Ascending aorta (tissue), 2 donors: ENCODE measurements at regions not wholly inside any gene's neighbourhood (a gene's known extent, or its start where the extent isn't known, plus 50 kb on each side); places are given as distances from the start of the nearest gene placed in this dataset.

ENCODE experiments used
- DNase-seq, 2 donors: peaks; one replicate each; pipeline ENCODE4 v3.0.0-alpha.2; 2019; ENCODE audit warnings: low spot score in 2 of 2
- H3K27ac ChIP-seq, 2 donors: fragments of 200-600 bp; sonication (generic); one replicate each; pipeline ENCODE4 v1.5.1; 2016 to 2017; ENCODE audit warnings: mild to moderate bottlenecking in 1 of 2
- H3K27me3 ChIP-seq: fragments of 200-600 bp; sonication (generic); one replicate; pipeline ENCODE4 v1.5.1; 2017
- H3K36me3 ChIP-seq, 2 donors: fragments of 200-600 bp; sonication (generic); one replicate each; pipeline ENCODE4 v1.5.1; 2016
- H3K4me1 ChIP-seq, 2 donors: fragments of 200-600 bp; sonication (generic); one replicate each; pipeline ENCODE4 v1.5.1; 2016 to 2017; ENCODE audit warnings: mild to moderate bottlenecking in 1 of 2
- H3K4me3 ChIP-seq, 2 donors: fragments of 200-600 bp; sonication (generic); one replicate each; pipeline ENCODE4 v1.5.1; 2016 to 2017; ENCODE audit warnings: mild to moderate bottlenecking in 1 of 2
- H3K9me3 ChIP-seq, 2 donors: fragments of 200-600 bp; sonication (generic); one replicate each; pipeline ENCODE4 v1.5.1; 2016
- intact Hi-C: fragments of 100-400 bp; cut with DNase I; formaldehyde crosslinking; loops from one replicate; pipeline ENCODE4 v1.15.1; 2023
- TF ChIP-seq, protein P1 (sequence below), 3 experiments: fragments of 200-600 bp in 2 of 3; fragments of 450-650 bp in 1 of 3; sonication (generic) in 2 of 3; IDR thresholded peaks; one replicate each; pipeline ENCODE4 v1.5.1; 2016 to 2019; ENCODE audit warnings: antibody characterized with exemption in 3 of 3, mild to moderate bottlenecking in 1 of 3, moderate library complexity in 1 of 3

GRCh38 chr5:6961837-6962635 lies 248.8 kb downstream of the TENT4A start:
- TF ChIP-seq, protein P1, sequence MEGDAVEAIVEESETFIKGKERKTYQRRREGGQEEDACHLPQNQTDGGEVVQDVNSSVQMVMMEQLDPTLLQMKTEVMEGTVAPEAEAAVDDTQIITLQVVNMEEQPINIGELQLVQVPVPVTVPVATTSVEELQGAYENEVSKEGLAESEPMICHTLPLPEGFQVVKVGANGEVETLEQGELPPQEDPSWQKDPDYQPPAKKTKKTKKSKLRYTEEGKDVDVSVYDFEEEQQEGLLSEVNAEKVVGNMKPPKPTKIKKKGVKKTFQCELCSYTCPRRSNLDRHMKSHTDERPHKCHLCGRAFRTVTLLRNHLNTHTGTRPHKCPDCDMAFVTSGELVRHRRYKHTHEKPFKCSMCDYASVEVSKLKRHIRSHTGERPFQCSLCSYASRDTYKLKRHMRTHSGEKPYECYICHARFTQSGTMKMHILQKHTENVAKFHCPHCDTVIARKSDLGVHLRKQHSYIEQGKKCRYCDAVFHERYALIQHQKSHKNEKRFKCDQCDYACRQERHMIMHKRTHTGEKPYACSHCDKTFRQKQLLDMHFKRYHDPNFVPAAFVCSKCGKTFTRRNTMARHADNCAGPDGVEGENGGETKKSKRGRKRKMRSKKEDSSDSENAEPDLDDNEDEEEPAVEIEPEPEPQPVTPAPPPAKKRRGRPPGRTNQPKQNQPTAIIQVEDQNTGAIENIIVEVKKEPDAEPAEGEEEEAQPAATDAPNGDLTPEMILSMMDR (IDR thresholded peaks at IDR 0.05): no peak
- no peaks in the 10 kb centered on the region for H3K36me3 ChIP-seq
- intact Hi-C loops: no loop called here

DNA sequence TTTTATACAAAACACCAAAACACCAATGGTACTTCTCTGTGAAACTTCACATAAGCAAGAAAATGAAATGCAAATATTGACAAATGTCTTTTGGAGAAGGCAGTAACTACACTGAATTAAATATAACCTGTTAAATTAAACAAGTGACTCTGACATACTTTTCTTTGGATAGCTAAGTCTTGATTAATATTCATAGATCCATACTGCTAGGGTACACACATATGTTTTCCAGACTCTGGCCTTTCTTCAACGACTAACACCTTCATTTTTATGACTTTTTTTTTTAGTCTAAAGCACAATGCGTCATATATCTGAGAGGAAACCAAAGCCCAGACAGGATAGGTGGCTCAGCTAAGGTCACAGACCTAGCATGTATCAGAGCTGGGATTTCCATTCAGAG lies 263.7 kb downstream of the TENT4A start:
- H3K9me3 ChIP-seq: no peaks in the 10 kb centered on the region
- intact Hi-C loops: no loop called here
- DNase-seq: no peak

More at GRCh38 chr5:6961837-6962635, 248.8 kb downstream of the TENT4A start:
- H3K4me3 ChIP-seq: no peak overlapping the region
- no peaks in the 10 kb centered on the region for H3K4me1 ChIP-seq
- no peak overlapping the region for H3K27ac ChIP-seq
- DNase-seq: no peak
- no peaks in the 10 kb centered on the region for H3K27me3 ChIP-seq
- no peaks in the 10 kb centered on the region for H3K9me3 ChIP-seq

GRCh38 chr5:6979061-6979460 lies 265.8 kb downstream of the TENT4A start:
- no peak overlapping the region for H3K4me3 ChIP-seq
- no peak overlapping the region for H3K27ac ChIP-seq
- H3K36me3 ChIP-seq: no peaks in the 10 kb centered on the region
- DNase-seq: no peak
- TF ChIP-seq, protein P1 (IDR thresholded peaks at IDR 0.05): no peak
- no peaks in the 10 kb centered on the region for H3K4me1 ChIP-seq
- intact Hi-C loops: no loop called here
- H3K9me3 ChIP-seq: no peaks in the 10 kb centered on the region
- H3K27me3 ChIP-seq: no peaks in the 10 kb centered on the region

More for the DNA sequence above, 263.7 kb downstream of the TENT4A start:
- Histone ChIP-seq H3K4me1 (no peaks in the 10 kb centered on the region), H3K27me3 (no peaks in the 10 kb centered on the region), H3K27ac (no peak overlapping the region), H3K36me3 (no peaks in the 10 kb centered on the region), H3K4me3 (no peak overlapping the region)
- TF ChIP-seq, protein P1 (IDR thresholded peaks at IDR 0.05): no peak

DNA sequence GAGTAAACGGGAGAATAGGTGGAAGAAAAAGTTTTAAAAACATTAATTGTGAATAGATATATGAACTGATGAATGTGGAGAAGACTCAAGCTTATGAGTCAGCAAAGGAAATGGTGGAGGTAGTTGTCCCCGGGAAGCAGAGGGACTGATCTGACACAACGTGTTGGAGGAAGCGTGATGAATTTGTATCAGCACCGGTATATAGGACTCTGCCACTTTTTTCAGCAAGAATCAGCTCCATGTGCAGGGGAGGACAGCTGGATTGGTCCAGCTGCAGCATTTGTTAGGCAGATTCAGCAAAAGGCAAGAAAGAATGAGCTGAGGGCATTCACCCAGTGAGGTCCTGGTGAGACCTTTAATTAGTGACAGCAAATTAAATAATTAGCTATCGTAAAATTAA lies 276.0 kb downstream of the TENT4A start:
- Histone ChIP-seq H3K27me3 (no peaks in the 10 kb centered on the region), H3K4me1 (no peaks in the 10 kb centered on the region), H3K9me3 (no peaks in the 10 kb centered on the region), H3K4me3 (no peak overlapping the region), H3K27ac (no peak overlapping the region), H3K36me3 (no peaks in the 10 kb centered on the region)
- TF ChIP-seq, protein P1 (IDR thresholded peaks at IDR 0.05): no peak
- intact Hi-C loops: no loop called here
- no peak for DNase-seq

- Histone ChIP-seq H3K27ac (no peak overlapping the region), H3K4me1 (no peaks in the 10 kb centered on the region), H3K4me3 (no peak overlapping the region), H3K36me3 (no peaks in the 10 kb centered on the region), H3K27me3 (no peaks in the 10 kb centered on the region), H3K9me3 (peaks cover 0 to 8% of the 10 kb centered on the region in 2 donors)
- intact Hi-C loops: no loop called here
- TF ChIP-seq, protein P1 (IDR thresholded peaks at IDR 0.05): no peak
- DNase-seq: no peak
Observed at GRCh38 chr5:6994097-6994496, 280.9 kb downstream of the TENT4A start.
